ENCODE measurements at regions not wholly inside any gene's neighbourhood (a gene's known extent, or its start where the extent isn't known, plus 50 kb on each side); places are given as distances from the start of the nearest gene placed in this dataset.

GRCh38 chr10:83427101-83427500 is 712.2 kb upstream of the GHITM start:
- TF ChIP-seq, protein P1, sequence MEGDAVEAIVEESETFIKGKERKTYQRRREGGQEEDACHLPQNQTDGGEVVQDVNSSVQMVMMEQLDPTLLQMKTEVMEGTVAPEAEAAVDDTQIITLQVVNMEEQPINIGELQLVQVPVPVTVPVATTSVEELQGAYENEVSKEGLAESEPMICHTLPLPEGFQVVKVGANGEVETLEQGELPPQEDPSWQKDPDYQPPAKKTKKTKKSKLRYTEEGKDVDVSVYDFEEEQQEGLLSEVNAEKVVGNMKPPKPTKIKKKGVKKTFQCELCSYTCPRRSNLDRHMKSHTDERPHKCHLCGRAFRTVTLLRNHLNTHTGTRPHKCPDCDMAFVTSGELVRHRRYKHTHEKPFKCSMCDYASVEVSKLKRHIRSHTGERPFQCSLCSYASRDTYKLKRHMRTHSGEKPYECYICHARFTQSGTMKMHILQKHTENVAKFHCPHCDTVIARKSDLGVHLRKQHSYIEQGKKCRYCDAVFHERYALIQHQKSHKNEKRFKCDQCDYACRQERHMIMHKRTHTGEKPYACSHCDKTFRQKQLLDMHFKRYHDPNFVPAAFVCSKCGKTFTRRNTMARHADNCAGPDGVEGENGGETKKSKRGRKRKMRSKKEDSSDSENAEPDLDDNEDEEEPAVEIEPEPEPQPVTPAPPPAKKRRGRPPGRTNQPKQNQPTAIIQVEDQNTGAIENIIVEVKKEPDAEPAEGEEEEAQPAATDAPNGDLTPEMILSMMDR (conservative IDR thresholded peaks at IDR 0.05): no peak
- no peak for TF ChIP-seq EZH2 (IDR thresholded peaks at IDR 0.05; ENCODE audit: low read depth)
